RWPE2 (cell line): ENCODE measurements at regions not wholly inside any gene's neighbourhood (a gene's known extent, or its start where the extent isn't known, plus 50 kb on each side); places are given as distances from the start of the nearest gene placed in this dataset.
"Not testable (repeated sequence)": the region's sequence is repeated elsewhere in the genome, so short reads cannot be mapped to it uniquely, and the experiment has no call there.

ENCODE experiments used
- ATAC-seq: fragments of 200-7000 bp; cut with Tn5 transposase; 3 replicates; pipeline ENCODE4 v1.9.1; 2021; ENCODE audit warnings: low read depth
- DNase-seq: peaks from one replicate; pipeline ENCODE4 v3.0.0-alpha.2; 2020; ENCODE audit warnings: low spot score
- H3K27ac ChIP-seq: fragments of 450-650 bp; 2 replicates; pipeline ENCODE4 v1.5.1; 2017; ENCODE audit warnings: mild to moderate bottlenecking; ENCODE audit not compliant: poor library complexity, severe bottlenecking
- H3K27me3 ChIP-seq: fragments of 250-450 bp; sonication (Bioruptor Pico); 2 replicates; pipeline ENCODE4 v1.5.1; 2021; ENCODE audit warnings: mild to moderate bottlenecking, moderate library complexity; ENCODE audit not compliant: insufficient read depth, poor library complexity, severe bottlenecking
- H3K36me3 ChIP-seq: fragments of 250-450 bp; sonication (Bioruptor Pico); 2 replicates; pipeline ENCODE4 v1.5.1; 2020; ENCODE audit warnings: low read depth, mild to moderate bottlenecking, moderate library complexity
- H3K4me1 ChIP-seq: fragments of 250-450 bp; sonication (Bioruptor Pico); 2 replicates; pipeline ENCODE4 v1.5.1; 2021; ENCODE audit warnings: mild to moderate bottlenecking, moderate library complexity; ENCODE audit not compliant: insufficient read depth, poor library complexity, severe bottlenecking
- H3K4me3 ChIP-seq: fragments of 250-450 bp; sonication (Bioruptor Pico); 2 replicates; pipeline ENCODE4 v1.5.1; 2021; ENCODE audit warnings: mild to moderate bottlenecking, moderate library complexity; ENCODE audit not compliant: severe bottlenecking
- H3K9me3 ChIP-seq: fragments of 250-450 bp; sonication (Bioruptor Pico); 2 replicates; pipeline ENCODE4 v1.5.1; 2021; ENCODE audit warnings: mild to moderate bottlenecking, moderate library complexity; ENCODE audit not compliant: severe bottlenecking
- TF ChIP-seq, protein P1 (sequence below): fragments of 450-650 bp; IDR thresholded peaks from one replicate; pipeline ENCODE4 v1.5.1; 2017; ENCODE audit warnings: mild to moderate bottlenecking, moderate library complexity; ENCODE audit not compliant: poor library complexity, severe bottlenecking

DNA sequence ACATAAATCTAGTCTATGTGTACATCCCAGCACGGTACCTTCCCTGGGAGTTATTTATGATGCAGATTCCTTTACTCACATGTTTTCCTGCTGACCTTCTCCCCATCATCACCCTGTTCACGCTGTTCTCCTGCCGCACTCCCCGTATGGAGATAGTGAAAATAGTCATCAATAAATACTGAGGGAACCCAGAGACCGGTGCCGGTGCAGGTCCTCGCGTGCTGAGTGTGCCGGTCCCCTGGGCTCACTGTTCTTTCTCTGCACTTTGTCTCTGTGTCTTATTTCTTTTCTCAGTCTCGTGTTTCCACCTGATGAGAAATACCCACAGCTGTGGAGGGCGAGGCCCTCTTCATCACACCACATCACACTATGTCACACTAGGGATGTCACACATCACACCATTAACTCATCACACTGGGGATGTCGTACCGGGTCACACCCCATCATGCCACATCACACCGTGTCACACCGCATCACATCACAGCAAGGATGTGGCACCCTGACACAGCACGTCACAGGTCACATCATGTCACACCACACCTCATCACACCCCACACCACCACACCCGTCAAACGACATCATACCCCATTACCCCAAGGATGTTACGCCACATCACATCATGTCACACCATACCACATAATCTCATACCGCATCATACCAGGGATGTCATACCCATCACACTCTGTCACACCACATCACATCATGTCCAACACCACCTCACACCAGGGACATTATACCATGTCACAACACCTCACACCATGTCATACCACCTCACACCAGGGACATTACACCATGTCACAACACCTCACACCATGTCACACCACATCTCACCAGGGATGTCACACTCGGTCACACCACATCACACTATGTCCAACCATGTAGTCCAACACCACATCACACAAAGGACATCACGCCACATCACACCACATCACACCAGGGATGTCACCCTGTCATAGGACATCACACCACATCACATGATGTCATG lies 207.0 kb downstream of the TMEM121 start:
- H3K4me1 ChIP-seq, result no peaks in the 10 kb centered on the region
- H3K4me3 ChIP-seq, result no peak overlapping the region
- no peak for ATAC-seq
- no peaks in the 10 kb centered on the region for H3K9me3 ChIP-seq
- no peak overlapping the region for H3K27ac ChIP-seq
- no peaks in the 10 kb centered on the region for H3K27me3 ChIP-seq
- H3K36me3 ChIP-seq, result no peaks in the 10 kb centered on the region
- no peak for DNase-seq
- TF ChIP-seq, protein P1, sequence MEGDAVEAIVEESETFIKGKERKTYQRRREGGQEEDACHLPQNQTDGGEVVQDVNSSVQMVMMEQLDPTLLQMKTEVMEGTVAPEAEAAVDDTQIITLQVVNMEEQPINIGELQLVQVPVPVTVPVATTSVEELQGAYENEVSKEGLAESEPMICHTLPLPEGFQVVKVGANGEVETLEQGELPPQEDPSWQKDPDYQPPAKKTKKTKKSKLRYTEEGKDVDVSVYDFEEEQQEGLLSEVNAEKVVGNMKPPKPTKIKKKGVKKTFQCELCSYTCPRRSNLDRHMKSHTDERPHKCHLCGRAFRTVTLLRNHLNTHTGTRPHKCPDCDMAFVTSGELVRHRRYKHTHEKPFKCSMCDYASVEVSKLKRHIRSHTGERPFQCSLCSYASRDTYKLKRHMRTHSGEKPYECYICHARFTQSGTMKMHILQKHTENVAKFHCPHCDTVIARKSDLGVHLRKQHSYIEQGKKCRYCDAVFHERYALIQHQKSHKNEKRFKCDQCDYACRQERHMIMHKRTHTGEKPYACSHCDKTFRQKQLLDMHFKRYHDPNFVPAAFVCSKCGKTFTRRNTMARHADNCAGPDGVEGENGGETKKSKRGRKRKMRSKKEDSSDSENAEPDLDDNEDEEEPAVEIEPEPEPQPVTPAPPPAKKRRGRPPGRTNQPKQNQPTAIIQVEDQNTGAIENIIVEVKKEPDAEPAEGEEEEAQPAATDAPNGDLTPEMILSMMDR, result no peak

DNA sequence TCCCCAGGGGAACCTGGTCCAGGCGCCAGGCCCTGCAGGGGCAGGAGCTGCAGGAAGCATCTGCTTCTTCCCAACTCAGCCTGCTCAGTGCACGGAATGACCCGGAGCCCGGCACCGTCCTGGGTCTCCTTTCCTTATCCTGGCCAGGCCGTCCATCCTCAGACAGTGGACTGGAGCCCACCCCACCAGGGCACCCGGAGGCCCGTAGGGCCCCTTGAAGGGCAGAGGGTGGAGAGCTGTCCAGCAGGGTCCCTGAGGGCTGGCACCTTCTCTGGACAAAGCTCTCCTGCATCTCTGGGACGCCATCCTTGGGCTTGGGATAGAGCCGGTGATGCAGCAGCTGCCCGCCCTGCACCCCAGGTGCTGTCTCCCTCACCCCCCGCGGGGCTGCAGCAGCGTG lies 207.9 kb downstream of the TMEM121 start:
- not testable (repeated sequence) for DNase-seq, H3K4me3 ChIP-seq
- peak; percentile 24; the same call in 2 of the 3 replicates for ATAC-seq

DNA sequence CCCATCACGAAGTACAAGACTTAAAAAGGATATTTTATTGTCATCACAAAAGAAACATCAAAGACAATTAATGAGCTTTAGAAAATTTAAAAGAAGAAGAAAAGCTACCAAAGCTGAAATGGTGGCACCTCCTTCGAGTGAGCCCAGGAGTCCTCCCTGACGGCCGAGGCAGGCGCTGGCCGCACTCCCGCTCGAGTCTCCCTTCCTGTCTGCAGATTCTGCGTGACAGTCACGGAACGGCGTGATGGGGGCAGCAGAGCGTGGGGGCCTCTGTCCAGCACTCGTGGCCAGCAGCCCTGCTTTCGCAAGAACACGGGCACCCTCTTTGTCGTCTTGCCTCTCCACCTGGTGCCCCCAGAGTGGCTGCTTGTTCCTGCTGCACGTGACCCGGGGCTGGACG lies 209.9 kb downstream of the TMEM121 start:
- H3K27ac ChIP-seq, ATAC-seq, H3K4me1 ChIP-seq, H3K27me3 ChIP-seq, H3K4me3 ChIP-seq, H3K9me3 ChIP-seq, H3K36me3 ChIP-seq: not testable (repeated sequence)
- DNase-seq, result peak; percentile 56

More for the DNA sequence above, 207.9 kb downstream of the TMEM121 start:
- H3K27ac ChIP-seq, H3K9me3 ChIP-seq, H3K4me1 ChIP-seq, H3K27me3 ChIP-seq, H3K36me3 ChIP-seq: not testable (repeated sequence)

DNA sequence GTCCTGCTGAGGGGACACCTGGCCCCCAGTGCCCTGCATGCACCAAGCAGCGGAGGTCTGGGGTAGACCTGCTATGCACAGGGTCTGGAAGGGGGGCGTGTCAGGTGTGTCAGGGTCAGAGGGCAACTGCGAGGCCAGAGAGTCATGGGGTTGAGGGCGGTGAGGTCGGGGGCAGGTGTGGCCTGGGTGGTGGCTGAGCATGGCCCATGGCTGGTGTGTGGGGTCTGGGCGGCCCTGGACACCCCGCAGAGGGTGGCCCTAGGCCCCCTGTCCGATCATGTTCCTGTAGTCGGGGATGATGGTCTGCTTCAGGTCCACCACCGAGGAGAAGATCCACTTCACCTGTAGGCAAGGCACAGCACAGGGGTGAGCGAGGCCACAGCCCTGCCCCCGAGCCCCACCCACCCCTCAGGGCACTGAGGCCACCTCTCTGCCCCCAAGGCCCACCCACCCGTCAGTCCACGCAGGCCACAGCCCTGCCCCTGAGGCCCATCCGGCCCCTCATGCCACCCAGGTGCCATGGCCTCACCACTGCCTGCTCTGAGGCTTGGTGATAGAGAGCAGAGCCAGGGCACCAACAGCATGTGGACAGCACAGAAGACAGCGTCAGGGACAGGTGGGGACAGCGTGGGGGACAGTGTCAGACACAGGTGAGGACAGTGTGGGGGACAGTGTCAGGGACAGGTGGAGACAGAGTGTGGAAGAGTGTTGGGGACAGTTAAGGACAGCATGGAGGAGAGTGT lies 211.3 kb downstream of the TMEM121 start:
- TF ChIP-seq, protein P1, result no peak
- H3K9me3 ChIP-seq, result no peaks in the 10 kb centered on the region

DNA sequence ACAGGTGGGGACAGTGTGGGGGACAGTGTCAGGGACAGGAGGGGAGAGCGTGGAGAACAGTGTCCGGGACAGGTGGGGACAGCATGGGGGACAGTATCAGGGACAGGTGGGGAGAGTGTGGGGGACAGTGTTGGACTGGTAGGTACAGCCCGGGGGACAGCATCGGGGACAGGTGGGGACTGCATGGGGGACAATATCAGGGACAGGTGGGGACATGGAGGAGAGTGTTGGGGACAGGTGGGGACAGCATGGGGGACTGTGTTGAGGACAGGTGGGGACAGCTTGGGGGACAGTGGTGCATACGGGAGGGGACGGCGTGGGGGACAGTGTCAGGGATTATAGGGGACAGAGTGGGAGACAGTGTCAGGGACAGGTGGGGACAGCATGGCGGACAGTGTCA lies 212.3 kb downstream of the TMEM121 start:
- Histone ChIP-seq H3K4me1 (no peaks in the 10 kb centered on the region), H3K27me3 (no peaks in the 10 kb centered on the region), H3K36me3 (no peaks in the 10 kb centered on the region), H3K4me3 (no peak overlapping the region), H3K9me3 (no peaks in the 10 kb centered on the region), H3K27ac (no peak overlapping the region)
- DNase-seq (peak; percentile 49), ATAC-seq (no peak)
- TF ChIP-seq, protein P1, result no peak

More for the DNA sequence above, 211.3 kb downstream of the TMEM121 start:
- ATAC-seq (no peak), DNase-seq (peak; percentile 49)
- no peak overlapping the region for H3K4me3 ChIP-seq
- H3K36me3 ChIP-seq, result no peaks in the 10 kb centered on the region
- no peak overlapping the region for H3K27ac ChIP-seq
- H3K27me3 ChIP-seq, result no peaks in the 10 kb centered on the region
- no peaks in the 10 kb centered on the region for H3K4me1 ChIP-seq
